ENCODE measurements at regions not wholly inside any gene's neighbourhood (a gene's known extent, or its start where the extent isn't known, plus 50 kb on each side); places are given as distances from the start of the nearest gene placed in this dataset.
"Not testable (repeated sequence)": the region's sequence is repeated elsewhere in the genome, so short reads cannot be mapped to it uniquely, and the experiment has no call there.

- DNase-seq (ENCODE audit: low read depth in 2 of 2) = no peak
These were observed 175.6 kb downstream of the TMEM161B start for GRCh38 chr5:88092958-88093605.

GRCh38 chr5:88092358-88092757 lies 176.3 kb downstream of the TMEM161B start:
- DNase-seq (ENCODE audit: low read depth in 2 of 2) = no peak

- DNase-seq (ENCODE audit: low read depth in 2 of 2) = no peak
These were observed 178.1 kb downstream of the TMEM161B start for GRCh38 chr5:88090506-88090905.

- no peak for DNase-seq (ENCODE audit: low read depth in 2 of 2)
These were observed 178.8 kb downstream of the TMEM161B start for GRCh38 chr5:88089719-88090390.

- no peak for DNase-seq (ENCODE audit: low read depth in 2 of 2)
These were observed 183.2 kb downstream of the TMEM161B start for GRCh38 chr5:88085462-88085861.

GRCh38 chr5:88081877-88082276 lies 186.8 kb downstream of the TMEM161B start:
- DNase-seq (ENCODE audit: low read depth in 2 of 2) = no peak

- DNase-seq (ENCODE audit: low read depth in 2 of 2) = no peak
These were observed 204.8 kb downstream of the TMEM161B start for GRCh38 chr5:88063813-88064212.

GRCh38 chr5:88060194-88060593 lies 208.5 kb downstream of the TMEM161B start:
- no peak for DNase-seq (ENCODE audit: low read depth in 2 of 2)

GRCh38 chr5:88058625-88059024 lies 210.0 kb downstream of the TMEM161B start:
- no peak for DNase-seq (ENCODE audit: low read depth in 2 of 2)

- DNase-seq (ENCODE audit: low read depth in 2 of 2) = not testable (repeated sequence)
These were observed 216.2 kb downstream of the TMEM161B start for GRCh38 chr5:88052468-88052867.

GRCh38 chr5:88051148-88051547 lies 217.5 kb downstream of the TMEM161B start:
- DNase-seq (ENCODE audit: low read depth in 2 of 2) = no peak

GRCh38 chr5:88049737-88050136 lies 218.9 kb downstream of the TMEM161B start:
- no peak for DNase-seq (ENCODE audit: low read depth in 2 of 2)

GRCh38 chr5:88049156-88049555 lies 219.5 kb downstream of the TMEM161B start:
- DNase-seq (ENCODE audit: low read depth in 2 of 2) = no peak

GRCh38 chr5:88045931-88046461 lies 222.6 kb downstream of the TMEM161B start:
- DNase-seq (ENCODE audit: low read depth in 2 of 2) = no peak

GRCh38 chr5:88045165-88045564 lies 223.5 kb downstream of the TMEM161B start:
- no peak for DNase-seq (ENCODE audit: low read depth in 2 of 2)

- DNase-seq (ENCODE audit: low read depth in 2 of 2) = no peak
These were observed 234.1 kb downstream of the TMEM161B start for GRCh38 chr5:88034520-88034919.

GRCh38 chr5:88033191-88033590 lies 235.5 kb downstream of the TMEM161B start:
- DNase-seq (ENCODE audit: low read depth in 2 of 2) = no peak

- no peak for DNase-seq (ENCODE audit: low read depth in 2 of 2)
These were observed 239.6 kb downstream of the TMEM161B start for GRCh38 chr5:88029011-88029410.

- no peak for DNase-seq (ENCODE audit: low read depth in 2 of 2)
These were observed 247.5 kb downstream of the TMEM161B start for GRCh38 chr5:88021141-88021540.

GRCh38 chr5:88014984-88015383 lies 253.7 kb downstream of the TMEM161B start:
- not testable (repeated sequence) for DNase-seq (ENCODE audit: low read depth in 2 of 2)

GRCh38 chr5:88000877-88001276 lies 267.8 kb downstream of the TMEM161B start:
- DNase-seq (ENCODE audit: low read depth in 2 of 2) = no peak

- DNase-seq (ENCODE audit: low read depth in 2 of 2) = no peak
These were observed 271.0 kb downstream of the TMEM161B start for GRCh38 chr5:87997662-87998061.

GRCh38 chr5:87966213-87966612 lies 302.4 kb downstream of the TMEM161B start:
- no peak for DNase-seq (ENCODE audit: low read depth in 2 of 2)

Measured in stimulated activated CD4-positive, alpha-beta T cell treated with anti-CD3 and anti-CD28 coated beads, Interleukin-4, amount 100 ng/mL, for 48 hours (primary cell).